Kidney (tissue), 13 donors: ENCODE measurements at regions not wholly inside any gene's neighbourhood (a gene's known extent, or its start where the extent isn't known, plus 50 kb on each side); places are given as distances from the start of the nearest gene placed in this dataset.

Experiments used
- DNase-seq, 5 donors: peaks; one replicate each; pipeline ENCODE4 v3.0.0-alpha.2; 2013 to 2020
- FAIRE-seq: peaks from 2 replicates; lab custom pipeline; 2012; peaks lifted over from hg19 to GRCh38; lab: Jason Lieb, UNC
- H3K27ac ChIP-seq, 2 donors: one replicate each; pipeline ENCODE4 v1.7.0; 2013; ENCODE audit warnings: low read depth in 2 of 2, low read length in 2 of 2, inconsistent platforms in 1 of 2
- H3K27me3 ChIP-seq: one replicate; pipeline ENCODE4 v1.7.1; 2013; ENCODE audit warnings: low read length, inconsistent platforms; ENCODE audit not compliant: control insufficient read depth, insufficient read depth
- H3K36me3 ChIP-seq, 3 donors: one replicate each; pipeline versions ENCODE4 v1.7.0 to v1.7.1; 2013; ENCODE audit warnings: low read length in 3 of 3, control low read depth in 1 of 3, inconsistent platforms in 1 of 3; ENCODE audit not compliant: insufficient read depth in 3 of 3, control insufficient read depth in 2 of 3
- H3K4me1 ChIP-seq, 3 donors: one replicate each; pipeline versions ENCODE4 v1.7.0 to v1.7.1; 2013; ENCODE audit warnings: low read length in 3 of 3, inconsistent platforms in 1 of 3, low read depth in 1 of 3; ENCODE audit not compliant: control insufficient read depth in 2 of 3, insufficient read depth in 2 of 3
- H3K4me3 ChIP-seq, 3 donors: one replicate each; pipeline versions ENCODE4 v1.7.0 to v1.8.1; 2013; ENCODE audit warnings: low read length in 3 of 3, control low read depth in 1 of 3, inconsistent platforms in 1 of 3
- H3K9ac ChIP-seq, 3 donors: one replicate each; pipeline versions ENCODE4 v1.7.0 to v1.7.1; 2013; ENCODE audit warnings: low read length in 3 of 3, control low read depth in 1 of 3, inconsistent platforms in 1 of 3
- H3K9me3 ChIP-seq, 3 donors: one replicate each; pipeline versions ENCODE4 v1.7.0 to v1.7.1; 2013; ENCODE audit warnings: low read length in 3 of 3, control low read depth in 1 of 3, inconsistent platforms in 1 of 3; ENCODE audit not compliant: control insufficient read depth in 2 of 3, insufficient read depth in 1 of 3
- intact Hi-C: fragments of 100-400 bp; cut with DNase I; formaldehyde crosslinking; loops from one replicate; pipeline ENCODE4 v1.11.1; 2022
- TF ChIP-seq, protein P1 (sequence below): IDR thresholded peaks from 3 replicates; pipeline ENCODE4 v1.5.1; 2012; ENCODE audit warnings: mild to moderate bottlenecking, moderate library complexity, borderline replicate concordance; ENCODE audit not compliant: insufficient read depth; ENCODE audit errors: extremely low read depth
- donor health status: control.
- donor health status: control.
- donor health status: control.
- donor health status: control.
- donor health status: control.
- donor health status: DM: yes; HTN: yes; CAD: no.
- donor health status: Normal renal cell carcinoma (clear cell type).

DNA sequence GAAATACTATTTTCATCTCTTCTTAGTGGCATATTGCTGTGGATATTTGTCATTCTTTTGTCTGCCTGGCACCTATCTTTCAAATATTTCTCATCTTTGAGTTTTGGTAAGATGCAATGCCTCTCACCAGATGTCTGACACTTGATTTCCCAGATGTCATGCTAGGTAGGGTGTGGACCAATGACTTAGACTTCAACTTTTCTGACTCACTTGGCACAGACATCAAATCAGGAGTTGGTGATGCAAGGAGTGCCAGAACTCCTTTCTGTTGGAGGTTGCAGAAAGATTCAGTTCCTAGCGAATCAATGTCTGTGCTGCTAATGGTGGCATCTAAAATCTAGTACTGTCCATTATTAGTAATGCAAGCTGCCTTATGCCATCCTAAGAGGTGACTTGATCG, 216.9 kb upstream of the FERD3L start:
- no peak for FAIRE-seq
- intact Hi-C loops: no loop called here
- H3K27me3 ChIP-seq: no peaks in the 10 kb centered on the region

DNA sequence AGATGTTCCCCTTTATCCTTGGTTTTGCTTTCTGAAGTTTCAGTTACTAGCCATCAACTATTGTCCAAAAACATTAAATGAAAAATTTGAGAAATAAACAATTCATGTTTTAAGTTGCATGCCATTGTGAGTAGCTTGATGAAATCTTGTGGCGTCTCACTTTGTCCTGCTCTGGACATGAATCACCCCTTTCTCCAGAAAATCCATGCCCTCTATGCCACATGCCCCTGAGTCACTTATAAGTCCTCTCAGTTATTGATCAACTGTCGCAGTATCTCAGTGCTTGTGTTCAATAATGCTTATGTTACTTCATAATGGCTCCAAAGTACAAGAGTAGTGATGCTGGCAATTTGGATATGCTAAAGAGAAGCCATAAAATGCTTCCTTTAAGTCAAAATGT, 208.0 kb upstream of the FERD3L start:
- Histone ChIP-seq H3K27me3 (no peaks in the 10 kb centered on the region), H3K27ac (no peak overlapping the region), H3K36me3 (no peaks in the 10 kb centered on the region), H3K4me1 (no peaks in the 10 kb centered on the region), H3K9me3 (no peaks in the 10 kb centered on the region), H3K9ac (no peak overlapping the region), H3K4me3 (no peak overlapping the region)
- DNase-seq (no peak), FAIRE-seq (no peak)
- TF ChIP-seq, protein P1, sequence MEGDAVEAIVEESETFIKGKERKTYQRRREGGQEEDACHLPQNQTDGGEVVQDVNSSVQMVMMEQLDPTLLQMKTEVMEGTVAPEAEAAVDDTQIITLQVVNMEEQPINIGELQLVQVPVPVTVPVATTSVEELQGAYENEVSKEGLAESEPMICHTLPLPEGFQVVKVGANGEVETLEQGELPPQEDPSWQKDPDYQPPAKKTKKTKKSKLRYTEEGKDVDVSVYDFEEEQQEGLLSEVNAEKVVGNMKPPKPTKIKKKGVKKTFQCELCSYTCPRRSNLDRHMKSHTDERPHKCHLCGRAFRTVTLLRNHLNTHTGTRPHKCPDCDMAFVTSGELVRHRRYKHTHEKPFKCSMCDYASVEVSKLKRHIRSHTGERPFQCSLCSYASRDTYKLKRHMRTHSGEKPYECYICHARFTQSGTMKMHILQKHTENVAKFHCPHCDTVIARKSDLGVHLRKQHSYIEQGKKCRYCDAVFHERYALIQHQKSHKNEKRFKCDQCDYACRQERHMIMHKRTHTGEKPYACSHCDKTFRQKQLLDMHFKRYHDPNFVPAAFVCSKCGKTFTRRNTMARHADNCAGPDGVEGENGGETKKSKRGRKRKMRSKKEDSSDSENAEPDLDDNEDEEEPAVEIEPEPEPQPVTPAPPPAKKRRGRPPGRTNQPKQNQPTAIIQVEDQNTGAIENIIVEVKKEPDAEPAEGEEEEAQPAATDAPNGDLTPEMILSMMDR: no peak
- intact Hi-C loops: no loop called here

More for the DNA sequence above, 216.9 kb upstream of the FERD3L start:
- Histone ChIP-seq H3K27ac (no peak overlapping the region), H3K4me1 (no peaks in the 10 kb centered on the region), H3K9me3 (no peaks in the 10 kb centered on the region), H3K36me3 (no peaks in the 10 kb centered on the region), H3K4me3 (no peak overlapping the region), H3K9ac (no peak overlapping the region)
- DNase-seq: no peak
- TF ChIP-seq, protein P1: no peak

DNA sequence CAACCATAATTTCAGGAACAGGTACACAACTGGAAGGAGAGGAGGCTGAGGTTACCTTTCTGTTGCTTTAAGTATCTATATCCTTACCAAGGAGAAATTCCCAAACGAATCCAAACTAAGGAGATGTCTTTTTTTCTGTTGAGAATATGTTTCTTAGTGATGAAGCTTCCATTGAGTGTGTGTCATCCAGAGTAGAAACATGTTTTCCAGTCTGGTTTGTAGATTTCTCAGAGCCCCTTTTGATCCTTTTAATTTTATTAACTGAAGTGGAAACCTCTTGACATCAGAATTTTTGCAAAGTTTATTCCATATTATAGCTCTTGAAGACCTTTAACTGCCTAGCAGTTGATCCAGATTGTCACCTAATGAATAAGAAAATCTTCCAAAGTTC, 207.1 kb upstream of the FERD3L start:
- H3K4me3 ChIP-seq: no peak overlapping the region
- intact Hi-C loops: no loop called here
- H3K36me3 ChIP-seq: no peaks in the 10 kb centered on the region
- H3K27ac ChIP-seq: no peak overlapping the region
- FAIRE-seq (no peak), DNase-seq (no peak)
- H3K27me3 ChIP-seq: no peaks in the 10 kb centered on the region
- TF ChIP-seq, protein P1: no peak
- H3K9me3 ChIP-seq: no peaks in the 10 kb centered on the region
- H3K9ac ChIP-seq: no peak overlapping the region
- no peaks in the 10 kb centered on the region for H3K4me1 ChIP-seq
